ENCODE measurements at regions not wholly inside any gene's neighbourhood (a gene's known extent, or its start where the extent isn't known, plus 50 kb on each side); places are given as distances from the start of the nearest gene placed in this dataset.

DNA sequence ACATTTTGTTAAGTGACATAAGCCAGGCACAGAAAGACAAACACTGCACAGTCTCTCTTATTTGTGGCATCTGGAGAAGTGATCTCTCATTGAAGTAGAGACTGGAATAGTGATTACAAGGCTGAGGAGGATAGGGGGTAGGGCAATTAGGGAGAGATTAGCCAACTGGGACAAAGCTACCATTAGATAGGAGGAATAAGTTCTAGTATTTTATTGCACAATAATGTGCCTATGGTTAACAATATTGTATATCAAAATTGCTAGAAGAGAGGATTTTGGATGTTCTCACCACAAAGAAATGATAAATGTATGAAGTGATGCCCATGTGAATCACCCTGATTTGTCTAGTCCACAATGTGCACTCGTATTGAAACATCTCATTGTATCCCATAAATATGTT is 281.8 kb downstream of the MTRR start:
- no peak for ATAC-seq

DNA sequence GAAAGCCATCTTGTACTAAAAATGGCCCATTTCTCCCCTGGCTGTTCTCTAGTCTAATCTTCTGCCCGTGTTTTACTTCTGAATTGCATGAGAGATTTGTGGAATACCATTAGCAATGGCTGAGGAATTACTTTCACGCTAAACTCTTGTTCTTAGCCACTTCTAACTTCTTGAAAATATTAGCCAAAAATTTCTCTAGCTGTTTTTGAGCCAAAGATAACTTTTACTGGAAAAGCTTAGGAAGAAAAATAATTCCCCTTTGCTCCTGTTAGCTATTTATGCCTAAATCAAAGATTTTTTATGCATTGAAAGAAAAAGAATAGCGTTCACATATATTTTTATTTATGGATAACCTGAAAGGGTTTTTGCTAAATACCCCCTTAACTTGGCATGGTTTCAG is 287.8 kb downstream of the MTRR start:
- no peak for ATAC-seq

DNA sequence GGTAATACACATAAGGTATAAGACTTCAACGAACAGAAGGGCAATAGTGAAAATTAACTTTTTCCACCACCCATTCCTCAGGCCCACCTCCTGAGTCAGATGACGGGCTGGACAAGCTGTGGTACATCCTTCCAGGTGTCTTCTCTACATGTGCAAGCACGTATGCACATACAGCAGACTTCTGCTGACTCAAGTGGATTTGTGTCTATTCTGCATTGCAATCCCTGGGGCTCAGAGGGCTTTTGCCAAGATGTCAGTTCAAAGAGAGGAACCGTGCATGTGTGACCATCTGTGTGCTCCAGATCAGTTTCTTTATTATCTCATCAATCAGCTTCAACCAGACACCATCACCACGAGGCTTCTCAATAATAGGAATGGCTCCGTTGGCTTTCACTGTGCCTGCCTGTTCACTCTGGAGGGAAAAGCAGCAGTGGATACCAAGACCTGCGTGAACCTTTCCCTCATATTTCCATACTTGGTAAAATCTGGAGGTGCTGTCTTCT is 288.4 kb downstream of the MTRR start:
- no peak for ATAC-seq

- ATAC-seq = no peak
These were observed 307.2 kb downstream of the MTRR start for GRCh38 chr5:8176101-8176693.

GRCh38 chr5:8184455-8185063 is 315.6 kb downstream of the MTRR start:
- no peak for ATAC-seq

DNA sequence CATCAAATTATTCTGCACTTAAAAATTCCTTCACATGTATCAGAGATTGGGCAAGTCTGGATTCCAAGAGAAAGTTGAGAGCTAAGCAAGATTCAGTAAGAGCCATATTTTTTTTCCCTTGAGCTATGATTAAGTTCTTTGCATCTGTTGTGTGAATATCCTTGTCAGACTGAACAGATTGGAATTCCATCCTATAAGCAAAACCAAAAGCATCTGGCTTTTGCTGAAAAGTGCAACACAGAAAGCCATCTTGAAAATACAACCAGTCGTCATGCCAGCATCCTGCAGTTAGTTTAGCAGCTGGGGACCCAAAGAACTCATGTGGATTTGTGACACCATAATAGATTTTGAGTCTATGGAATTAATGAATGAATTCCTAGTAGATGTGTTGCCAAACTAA is 316.9 kb downstream of the MTRR start:
- no peak for ATAC-seq

DNA sequence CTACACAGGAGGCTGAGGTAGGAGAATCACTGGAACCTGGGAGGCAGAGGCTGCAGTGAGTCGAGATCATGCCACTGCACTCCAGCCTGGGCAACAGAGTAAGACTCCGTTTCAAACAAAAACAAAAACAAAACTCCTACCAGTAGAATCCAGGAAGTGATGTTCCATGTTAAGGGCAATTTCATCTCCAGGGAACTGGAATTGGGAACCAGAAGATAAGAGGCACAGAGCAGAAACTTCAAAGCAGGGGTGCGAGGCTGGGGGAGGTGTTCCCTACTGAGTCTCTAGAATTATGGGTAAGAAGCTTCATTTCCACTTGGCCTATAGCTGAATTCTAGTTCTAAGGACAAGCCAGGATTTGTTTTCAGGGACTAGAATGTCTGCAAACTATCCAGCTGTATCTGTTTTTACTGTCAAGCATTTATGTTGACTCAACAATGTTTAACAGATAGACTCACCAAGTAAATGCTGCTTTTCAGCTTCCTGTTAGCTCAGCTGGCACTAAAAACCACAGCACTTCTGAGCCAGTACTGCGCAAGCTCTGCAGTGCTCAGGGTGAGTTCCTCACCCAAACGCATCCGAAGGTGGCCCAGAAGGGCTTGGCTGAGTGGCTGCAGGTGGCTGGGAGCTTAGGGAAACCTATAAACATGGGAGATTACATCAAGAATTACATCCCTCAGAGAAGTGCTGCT is 320.1 kb downstream of the MTRR start:
- ATAC-seq = no peak

GRCh38 chr5:8192840-8193239 is 323.9 kb downstream of the MTRR start:
- no peak for ATAC-seq

- no peak for ATAC-seq
These were observed 327.1 kb downstream of the MTRR start for GRCh38 chr5:8196061-8196460.

- ATAC-seq = no peak
These were observed 339.4 kb downstream of the MTRR start for GRCh38 chr5:8208307-8208706.

DNA sequence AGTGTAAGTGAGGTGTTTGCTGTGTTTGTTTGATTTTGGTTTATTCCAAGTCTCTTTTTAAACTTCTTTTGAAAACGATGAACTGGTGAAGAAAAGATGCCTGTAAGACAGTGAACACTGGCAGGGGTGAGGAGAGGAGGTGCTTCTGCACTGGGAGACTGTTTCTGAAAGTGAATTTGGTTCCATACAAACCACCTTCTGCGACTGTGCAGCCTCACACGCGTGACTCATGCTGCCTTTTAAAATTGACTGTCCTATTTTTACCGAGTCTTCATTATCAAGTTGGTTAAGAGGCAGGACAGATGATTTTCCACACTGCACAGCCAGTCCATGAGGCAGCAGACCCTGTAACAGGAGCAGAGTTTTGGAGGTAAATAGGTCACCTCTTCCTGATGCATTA is 340.6 kb downstream of the MTRR start:
- ATAC-seq = no peak

DNA sequence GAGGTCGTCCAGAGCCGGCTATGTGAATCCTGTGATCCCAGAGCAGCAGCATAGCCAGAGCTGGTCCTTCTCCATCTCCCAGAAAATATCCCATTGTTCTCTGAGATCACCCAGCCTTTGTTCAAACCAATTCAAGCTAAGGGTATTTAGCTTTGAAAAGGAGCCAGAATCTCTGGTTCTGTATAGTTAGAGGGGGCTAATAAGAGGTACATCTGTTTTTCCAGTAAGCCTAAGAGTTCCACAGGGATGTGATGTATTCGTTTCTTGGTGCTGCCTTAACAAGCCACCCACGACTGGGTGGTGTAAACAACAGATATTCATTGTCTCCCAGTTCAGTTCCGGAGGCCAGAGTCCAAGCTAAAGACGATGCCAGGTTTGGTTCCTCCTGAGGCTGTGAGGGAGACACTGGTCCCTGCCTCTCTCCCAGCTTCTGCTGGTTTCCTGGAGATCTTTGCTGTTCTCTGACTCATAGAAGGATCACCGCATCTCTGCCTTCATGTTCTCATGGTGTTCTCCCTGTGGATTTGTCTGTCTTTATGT is 344.8 kb downstream of the MTRR start:
- ATAC-seq = no peak

DNA sequence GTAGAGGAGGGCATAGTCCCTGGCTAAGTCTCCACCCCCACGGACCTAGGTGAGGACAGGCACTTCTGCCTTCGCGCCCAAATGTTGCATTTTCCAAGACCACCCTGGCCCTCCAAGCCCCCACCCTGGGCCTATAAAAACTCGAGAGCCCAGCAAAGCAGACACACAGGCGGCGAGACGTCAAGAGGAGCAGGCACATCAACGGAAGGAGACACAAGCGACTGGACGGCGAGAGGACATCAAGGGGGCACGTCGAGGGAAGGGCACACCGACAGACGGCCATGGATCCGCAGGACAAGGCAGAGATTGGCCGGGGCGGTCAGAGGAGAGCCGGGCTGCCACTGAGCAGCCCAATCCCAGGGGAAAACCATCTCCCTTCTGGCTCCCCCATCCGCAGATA is 348.0 kb downstream of the MTRR start:
- ATAC-seq = no peak

- no peak for ATAC-seq
These were observed 357.2 kb downstream of the MTRR start for GRCh38 chr5:8226148-8226547.

GRCh38 chr5:8227112-8227511 is 358.2 kb downstream of the MTRR start:
- ATAC-seq = no peak

GRCh38 chr5:8229551-8229950 is 360.6 kb downstream of the MTRR start:
- no peak for ATAC-seq

DNA sequence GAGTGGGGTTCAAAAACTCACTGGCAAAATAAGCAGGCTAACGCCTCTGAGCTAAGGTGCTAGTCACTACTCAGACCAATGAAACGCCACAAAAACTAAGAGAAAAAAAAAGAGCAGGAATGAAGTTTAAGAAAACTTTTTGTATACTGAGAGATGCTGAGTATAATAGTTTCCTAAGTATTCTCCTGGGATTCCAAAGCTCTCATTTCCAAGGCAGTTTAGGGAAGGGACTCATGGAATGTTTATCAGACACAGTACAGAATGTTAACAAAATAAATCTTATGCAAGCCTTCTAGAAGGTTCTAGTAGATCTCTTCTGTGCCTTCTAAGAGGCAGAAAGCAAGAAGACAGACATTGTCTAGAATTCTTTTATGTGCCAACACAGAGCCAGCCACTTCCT is 361.9 kb downstream of the MTRR start:
- ATAC-seq = no peak

DNA sequence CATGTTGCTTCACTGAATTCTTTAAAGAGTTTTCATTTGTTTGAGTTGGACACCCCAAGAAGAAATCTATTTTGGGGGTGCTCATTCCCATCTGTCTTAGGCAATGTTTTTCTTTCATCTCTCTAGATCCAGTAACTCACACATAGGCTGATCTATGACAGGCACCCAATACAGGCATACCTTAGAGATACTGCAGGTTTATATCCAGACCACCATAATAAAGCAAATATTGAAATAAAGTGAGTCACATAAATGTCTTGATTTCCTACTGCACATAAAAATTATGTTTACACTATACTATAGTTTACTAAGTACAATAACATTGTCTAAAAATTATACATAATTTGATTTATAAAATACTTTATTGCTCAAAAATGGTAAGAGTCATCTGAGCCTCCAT is 364.5 kb downstream of the MTRR start:
- no peak for ATAC-seq

GRCh38 chr5:8234179-8234770 is 365.3 kb downstream of the MTRR start:
- ATAC-seq = no peak

- no peak for ATAC-seq
These were observed 369.1 kb downstream of the MTRR start for GRCh38 chr5:8238080-8238479.

- no peak for ATAC-seq
These were observed 370.2 kb downstream of the MTRR start for GRCh38 chr5:8239198-8239597.

DNA sequence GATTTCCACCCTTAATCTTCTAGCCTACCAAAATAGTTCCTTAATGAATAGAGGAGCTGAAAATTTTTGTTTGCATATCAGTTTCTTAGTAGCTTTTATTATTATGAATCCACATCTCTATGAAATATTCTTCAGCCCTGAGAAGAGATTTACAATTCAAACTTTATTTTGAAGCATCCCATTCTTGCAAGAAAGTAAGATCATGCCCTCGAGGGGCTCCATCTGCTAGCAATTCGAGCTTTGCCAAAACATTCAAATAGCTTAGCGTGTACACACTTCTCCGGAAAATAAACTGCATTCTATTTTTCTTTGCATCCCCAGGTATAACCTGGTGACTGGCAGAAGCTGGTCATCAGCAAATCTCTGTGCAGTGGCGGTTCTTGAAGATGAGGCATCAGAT is 370.7 kb downstream of the MTRR start:
- no peak for ATAC-seq

DNA sequence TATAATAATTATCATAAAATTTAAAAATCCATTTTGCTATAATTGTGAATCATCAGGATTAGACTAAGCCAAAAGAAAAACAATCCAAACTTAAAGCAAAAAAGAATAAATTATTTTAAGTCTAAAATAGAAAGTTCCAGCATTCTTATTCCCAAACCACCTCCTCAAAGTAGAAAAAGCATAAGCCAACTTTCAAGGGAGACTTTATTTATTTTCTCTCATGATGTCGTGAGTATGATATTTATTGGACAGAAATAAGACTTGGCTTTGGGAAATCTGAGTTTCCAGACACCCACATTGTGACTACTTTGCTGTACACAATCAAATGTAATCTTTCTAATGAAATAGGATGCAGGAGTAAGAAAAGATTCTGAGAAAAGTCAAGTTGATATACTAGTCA is 372.1 kb downstream of the MTRR start:
- ATAC-seq = no peak

GRCh38 chr5:8241558-8241957 is 372.6 kb downstream of the MTRR start:
- ATAC-seq = no peak
